CD4-positive, alpha-beta T cell treated with Interleukin-4 for 1 hour (primary cell): ENCODE measurements at regions not wholly inside any gene's neighbourhood (a gene's known extent, or its start where the extent isn't known, plus 50 kb on each side); places are given as distances from the start of the nearest gene placed in this dataset.

Experiments used
- DNase-seq, 2 donors: peaks; one replicate each; pipeline ENCODE4 v3.0.0-alpha.2; 2020 to 2022

GRCh38 chr1:5651964-5652821, 340.0 kb downstream of the NPHP4 start:
- no peak for DNase-seq

GRCh38 chr1:5651473-5651872, 340.8 kb downstream of the NPHP4 start:
- no peak for DNase-seq

GRCh38 chr1:5651027-5651410, 341.2 kb downstream of the NPHP4 start:
- no peak for DNase-seq

- DNase-seq = no peak
These were observed 341.8 kb downstream of the NPHP4 start for GRCh38 chr1:5650283-5651026.

GRCh38 chr1:5649795-5650194, 342.4 kb downstream of the NPHP4 start:
- DNase-seq = no peak

GRCh38 chr1:5649166-5649551, 343.1 kb downstream of the NPHP4 start:
- no peak for DNase-seq

GRCh38 chr1:5648410-5649165, 343.6 kb downstream of the NPHP4 start:
- DNase-seq = no peak

GRCh38 chr1:5647234-5647633, 345.0 kb downstream of the NPHP4 start:
- no peak for DNase-seq

- DNase-seq = no peak
These were observed 345.6 kb downstream of the NPHP4 start for GRCh38 chr1:5646486-5647149.

- DNase-seq = no peak
These were observed 346.3 kb downstream of the NPHP4 start for GRCh38 chr1:5645929-5646328.

- DNase-seq = no peak
These were observed 347.2 kb downstream of the NPHP4 start for GRCh38 chr1:5645135-5645399.

GRCh38 chr1:5644281-5645134, 347.7 kb downstream of the NPHP4 start:
- DNase-seq = no peak

GRCh38 chr1:5643360-5644107, 348.7 kb downstream of the NPHP4 start:
- DNase-seq = no peak

GRCh38 chr1:5640845-5641244, 351.4 kb downstream of the NPHP4 start:
- DNase-seq = peak in 1 of 2 donors; percentile 10

- no peak for DNase-seq
These were observed 353.0 kb downstream of the NPHP4 start for GRCh38 chr1:5639106-5639722.

- DNase-seq = no peak
These were observed 353.6 kb downstream of the NPHP4 start for GRCh38 chr1:5638582-5638981.

GRCh38 chr1:5637171-5637570, 355.1 kb downstream of the NPHP4 start:
- DNase-seq = peak in 1 of 2 donors; percentile 39

- DNase-seq = no peak
These were observed 357.3 kb downstream of the NPHP4 start for GRCh38 chr1:5634893-5635292.

- no peak for DNase-seq
These were observed 359.4 kb downstream of the NPHP4 start for GRCh38 chr1:5632814-5633213.

- DNase-seq = no peak
These were observed 360.0 kb downstream of the NPHP4 start for GRCh38 chr1:5632224-5632623.

- DNase-seq = no peak
These were observed 363.8 kb downstream of the NPHP4 start for GRCh38 chr1:5628416-5628815.
